Colon (tissue), 2 donors: ENCODE measurements at regions not wholly inside any gene's neighbourhood (a gene's known extent, or its start where the extent isn't known, plus 50 kb on each side); places are given as distances from the start of the nearest gene placed in this dataset.
"Not testable (repeated sequence)": the region's sequence is repeated elsewhere in the genome, so short reads cannot be mapped to it uniquely, and the experiment has no call there.

Experiments used
- FAIRE-seq: peaks from 2 replicates; lab custom pipeline; 2012; peaks lifted over from hg19 to GRCh38; lab: Jason Lieb, UNC
- donor health status: control.
- donor health status: control.

DNA sequence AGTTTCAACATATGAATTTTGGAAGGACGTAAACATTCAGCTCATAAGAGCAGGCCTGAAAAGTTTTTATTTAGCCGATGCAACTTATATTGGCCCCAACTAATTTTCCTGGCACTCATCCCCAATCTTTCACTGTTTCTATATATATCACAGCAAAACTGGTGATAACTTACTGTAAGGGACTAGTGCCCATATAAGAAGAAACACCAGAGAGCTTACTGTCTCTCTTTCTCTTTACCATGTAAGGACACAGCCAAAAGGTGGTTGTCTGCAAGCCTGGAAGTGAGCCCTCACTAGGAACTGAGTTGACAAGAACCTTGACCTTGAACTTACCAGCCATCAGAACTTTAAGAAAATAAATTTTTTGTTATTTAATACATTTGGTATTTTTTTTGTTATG, 807.4 kb upstream of the CITED2 start:
- no peak for FAIRE-seq

DNA sequence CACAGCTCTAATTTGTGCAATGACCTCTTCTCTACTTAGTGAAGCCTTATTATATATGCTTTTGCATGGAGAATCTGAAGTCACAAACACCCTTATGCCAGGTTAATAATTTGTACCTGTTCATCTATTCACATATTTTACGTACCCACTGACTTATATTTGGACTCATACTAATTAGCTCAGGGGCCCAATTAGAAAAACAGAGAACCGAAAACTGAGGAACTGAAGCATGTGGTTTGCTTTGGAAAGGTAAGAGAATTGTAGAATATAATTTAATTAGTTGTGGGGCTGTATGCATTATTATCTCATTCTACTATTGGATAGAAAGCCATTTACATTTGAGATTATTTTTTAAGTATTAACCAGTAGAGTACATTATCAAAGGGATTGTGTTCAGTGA, 805.9 kb upstream of the CITED2 start:
- no peak for FAIRE-seq

DNA sequence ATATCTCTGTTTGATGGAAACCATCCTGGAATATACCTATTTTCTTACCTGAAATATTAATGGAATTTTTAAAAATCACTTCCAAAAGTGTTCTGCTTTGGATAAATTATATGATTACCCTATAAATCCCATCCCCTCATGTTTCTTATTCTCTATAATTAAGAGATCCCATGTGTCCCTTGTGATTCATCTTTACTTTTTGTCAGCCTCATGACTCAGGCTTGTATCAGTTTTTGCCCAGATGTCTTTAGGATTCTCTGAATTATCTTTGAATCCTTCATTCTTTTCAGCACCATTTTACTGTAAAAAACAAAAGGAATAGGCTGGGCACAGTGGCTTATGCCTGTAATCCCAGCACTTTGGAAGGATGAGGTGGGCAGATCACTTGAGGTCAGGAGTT, 804.5 kb upstream of the CITED2 start:
- FAIRE-seq: no peak

DNA sequence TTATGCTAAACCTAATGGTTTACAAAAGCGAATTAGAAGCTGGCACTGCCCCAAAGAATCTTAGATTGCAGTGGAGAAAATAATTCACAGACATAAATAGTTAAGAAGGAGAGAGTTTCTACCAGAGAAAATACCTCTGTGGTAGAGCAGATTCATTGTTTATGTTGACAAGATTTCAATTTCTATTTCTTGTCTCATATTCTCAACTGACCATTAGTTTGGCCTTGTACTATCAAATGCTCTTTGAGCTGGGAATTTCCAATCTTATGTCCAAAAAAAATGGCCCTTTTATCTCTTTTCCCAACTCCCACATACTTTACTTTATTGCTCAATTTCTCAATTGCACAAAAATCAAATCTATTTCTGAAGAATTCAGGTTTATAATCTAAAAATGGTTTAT, 804.1 kb upstream of the CITED2 start:
- FAIRE-seq: no peak

DNA sequence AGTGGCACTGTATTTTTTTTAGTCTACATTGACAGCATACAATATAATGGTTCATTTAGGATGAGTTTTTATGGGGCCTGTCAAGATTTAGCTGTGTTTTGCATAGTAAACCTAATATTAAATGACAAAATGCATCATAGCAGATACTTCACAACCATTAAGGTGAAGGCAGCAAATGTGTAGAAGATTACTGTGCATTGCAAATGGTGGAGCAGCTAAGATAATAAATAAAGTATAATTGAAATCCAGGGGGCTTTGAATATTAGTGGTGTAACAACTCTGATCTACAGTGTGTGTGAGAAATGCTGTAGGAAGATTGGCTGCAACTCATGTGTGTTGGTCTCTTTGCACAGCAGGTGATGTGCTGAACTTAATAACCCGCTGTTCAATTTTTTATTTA, 801.9 kb upstream of the CITED2 start:
- FAIRE-seq: no peak

GRCh38 chr6:140175486-140175885, 801.0 kb upstream of the CITED2 start:
- FAIRE-seq: no peak

DNA sequence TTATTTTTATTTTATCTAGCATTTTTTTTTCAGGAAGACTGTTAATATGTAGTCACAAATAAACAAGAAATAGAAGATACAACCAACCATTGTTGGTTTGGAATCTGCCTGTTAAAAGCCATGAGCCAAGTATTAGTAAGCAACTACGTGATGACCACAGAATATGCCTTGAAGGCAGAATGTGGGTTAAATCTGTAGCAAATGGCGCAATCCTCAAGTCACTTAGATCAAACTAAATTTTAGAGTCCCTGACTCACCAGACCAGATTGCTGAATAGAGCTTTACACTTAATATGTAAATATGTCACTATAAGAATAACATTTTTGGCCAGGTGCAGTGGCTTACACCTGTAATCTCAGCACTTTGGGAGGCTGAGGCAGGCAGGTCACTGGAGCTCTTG, 800.1 kb upstream of the CITED2 start:
- no peak for FAIRE-seq

DNA sequence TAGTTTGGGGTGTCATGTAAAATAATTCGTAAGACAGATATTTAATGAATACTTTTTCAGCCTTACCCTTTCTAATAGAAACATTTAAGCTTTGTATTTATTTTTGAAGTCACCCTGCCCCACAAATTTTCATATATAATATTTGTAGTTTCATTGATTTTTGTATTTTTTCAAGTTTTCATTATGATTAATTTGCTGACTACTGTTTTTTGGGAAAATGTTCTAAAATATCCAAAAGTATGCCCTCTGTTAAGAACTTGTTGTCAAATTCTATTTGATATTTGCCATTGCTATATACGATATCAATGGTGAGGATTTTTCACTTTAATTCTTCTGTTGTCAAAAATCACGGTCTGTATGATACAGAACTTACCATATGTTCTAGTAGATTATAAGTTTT, 793.9 kb upstream of the CITED2 start:
- FAIRE-seq: no peak

- FAIRE-seq: no peak
These were observed 786.5 kb upstream of the CITED2 start for GRCh38 chr6:140160909-140161308.

- FAIRE-seq: no peak
These were observed 786.0 kb upstream of the CITED2 start for GRCh38 chr6:140160494-140160893.

- no peak for FAIRE-seq
These were observed 781.7 kb upstream of the CITED2 start for GRCh38 chr6:140156131-140156530.

DNA sequence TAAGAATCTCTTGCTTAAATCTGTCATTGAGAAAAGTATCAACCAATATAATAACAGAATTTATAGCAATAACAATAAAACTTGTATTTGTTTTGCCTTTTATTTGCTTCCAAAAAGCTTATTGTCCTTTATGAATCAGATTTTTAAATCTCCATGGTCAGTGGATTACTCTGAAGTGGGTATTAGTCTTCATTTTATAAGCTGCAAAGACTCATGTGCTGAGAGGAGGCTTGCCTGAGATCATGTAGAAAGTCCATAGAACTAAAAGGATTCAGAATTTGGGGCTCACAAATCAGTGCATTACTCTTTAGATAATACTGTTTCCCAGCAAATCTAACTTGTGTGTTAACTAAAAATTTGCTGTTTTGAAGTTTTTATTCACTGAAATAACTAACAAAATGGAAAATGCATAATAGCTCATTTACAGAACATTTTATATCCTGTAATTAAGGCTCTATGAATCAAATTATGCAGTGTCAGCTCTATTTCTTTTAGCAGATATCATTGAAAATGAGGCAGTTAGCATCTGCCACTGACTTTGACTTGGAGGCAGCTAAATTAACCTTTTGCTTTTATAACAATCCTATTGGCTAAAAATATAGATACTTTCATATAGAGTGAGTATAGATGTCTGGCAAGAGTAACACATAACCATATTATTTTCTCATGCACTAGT, 781.1 kb upstream of the CITED2 start:
- no peak for FAIRE-seq

GRCh38 chr6:140153703-140154102, 779.3 kb upstream of the CITED2 start:
- FAIRE-seq: no peak

GRCh38 chr6:140147825-140148814, 773.7 kb upstream of the CITED2 start:
- not testable (repeated sequence) for FAIRE-seq

DNA sequence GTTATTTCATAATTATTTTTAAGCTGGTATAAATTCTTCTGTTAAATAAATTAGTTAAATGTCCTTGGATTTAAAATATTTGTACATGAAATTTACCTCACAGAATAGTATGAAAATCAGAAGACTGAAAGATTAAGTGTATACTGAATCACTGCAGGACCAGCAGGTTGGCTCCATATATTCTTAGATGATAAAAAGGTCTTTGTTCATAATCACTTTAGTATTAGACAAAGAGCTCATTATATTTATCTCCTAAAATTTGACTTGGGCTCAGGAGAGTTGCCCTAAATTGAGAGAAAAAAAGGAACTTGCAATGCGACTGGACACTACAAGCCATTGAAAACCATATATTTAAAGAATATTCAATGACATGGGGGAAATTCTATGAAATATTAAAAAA, 766.4 kb upstream of the CITED2 start:
- no peak for FAIRE-seq

- FAIRE-seq: no peak
These were observed 764.0 kb upstream of the CITED2 start for GRCh38 chr6:140138311-140139010.

- FAIRE-seq: no peak
These were observed 759.8 kb upstream of the CITED2 start for GRCh38 chr6:140134224-140134623.

DNA sequence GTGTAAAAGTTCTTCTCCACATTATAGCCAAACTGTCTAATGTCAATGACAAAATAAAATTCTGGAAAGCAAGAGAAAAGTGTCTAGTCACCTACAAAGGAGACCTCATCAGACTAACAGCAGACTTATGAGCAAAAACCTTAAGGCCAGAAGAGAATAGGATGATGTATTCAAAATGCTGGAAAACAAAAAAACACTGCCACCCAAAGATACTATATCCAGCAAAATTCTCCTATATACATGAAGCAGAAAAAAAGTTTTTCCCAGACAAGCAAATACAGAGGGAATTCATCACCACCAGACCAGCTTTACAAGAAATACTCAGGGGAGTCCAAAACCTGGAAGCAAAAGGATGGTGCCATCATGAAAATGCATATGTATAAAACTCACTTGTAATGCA, 755.6 kb upstream of the CITED2 start:
- FAIRE-seq: no peak

GRCh38 chr6:140124498-140124897, 750.0 kb upstream of the CITED2 start:
- no peak for FAIRE-seq

- FAIRE-seq: no peak
These were observed 733.7 kb upstream of the CITED2 start for GRCh38 chr6:140108167-140108566.

- FAIRE-seq: no peak
These were observed 732.8 kb upstream of the CITED2 start for GRCh38 chr6:140107216-140107615.

GRCh38 chr6:140105857-140106256, 731.4 kb upstream of the CITED2 start:
- no peak for FAIRE-seq

- no peak for FAIRE-seq
These were observed 730.8 kb upstream of the CITED2 start for GRCh38 chr6:140105241-140105640.
